ENCODE measurements at regions not wholly inside any gene's neighbourhood (a gene's known extent, or its start where the extent isn't known, plus 50 kb on each side); places are given as distances from the start of the nearest gene placed in this dataset.

GRCh38 chr1:208496467-208497371 lies 252.5 kb upstream of the PLXNA2 start:
- no peak for TF ChIP-seq EZH2 (IDR thresholded peaks at IDR 0.05; ENCODE audit: insufficient read depth, poor library complexity, severe bottlenecking)
- no peak for TF ChIP-seq EZH2phosphoT487 (IDR thresholded peaks at IDR 0.05; ENCODE audit: insufficient read depth, low read depth)
